Anterior cingulate cortex (tissue), 58 donors: ENCODE measurements at regions not wholly inside any gene's neighbourhood (a gene's known extent, or its start where the extent isn't known, plus 50 kb on each side); places are given as distances from the start of the nearest gene placed in this dataset.
A peak's percentile ranks its signal among the peaks of the same experiment; 100 is the strongest.
"Not testable (repeated sequence)": the region's sequence is repeated elsewhere in the genome, so short reads cannot be mapped to it uniquely, and the experiment has no call there.

Source experiments
- DNase-seq, 58 donors: peaks; one replicate each; lab custom pipeline; 2025; lab: John Stamatoyannopoulos, UW

DNA sequence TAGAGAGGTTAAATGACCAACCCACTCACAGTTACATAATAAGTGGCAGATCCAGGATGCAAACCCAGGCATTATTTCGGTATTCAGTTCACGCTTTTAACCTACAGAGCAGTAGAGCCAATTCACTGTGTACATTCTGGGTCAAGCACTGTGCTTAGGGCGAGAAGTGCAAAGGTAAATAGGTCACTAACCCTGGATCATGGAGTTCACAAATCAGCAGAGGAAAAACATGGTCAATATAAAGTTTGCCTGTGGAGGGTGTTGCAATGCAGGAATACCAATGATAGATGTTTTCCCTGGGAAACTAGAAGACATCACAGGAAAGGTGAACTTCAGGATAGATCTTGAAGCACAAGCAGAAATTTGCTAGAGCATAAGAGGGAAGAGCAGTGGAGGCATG is 253.4 kb upstream of the NFIA start:
- DNase-seq, result no peak

DNA sequence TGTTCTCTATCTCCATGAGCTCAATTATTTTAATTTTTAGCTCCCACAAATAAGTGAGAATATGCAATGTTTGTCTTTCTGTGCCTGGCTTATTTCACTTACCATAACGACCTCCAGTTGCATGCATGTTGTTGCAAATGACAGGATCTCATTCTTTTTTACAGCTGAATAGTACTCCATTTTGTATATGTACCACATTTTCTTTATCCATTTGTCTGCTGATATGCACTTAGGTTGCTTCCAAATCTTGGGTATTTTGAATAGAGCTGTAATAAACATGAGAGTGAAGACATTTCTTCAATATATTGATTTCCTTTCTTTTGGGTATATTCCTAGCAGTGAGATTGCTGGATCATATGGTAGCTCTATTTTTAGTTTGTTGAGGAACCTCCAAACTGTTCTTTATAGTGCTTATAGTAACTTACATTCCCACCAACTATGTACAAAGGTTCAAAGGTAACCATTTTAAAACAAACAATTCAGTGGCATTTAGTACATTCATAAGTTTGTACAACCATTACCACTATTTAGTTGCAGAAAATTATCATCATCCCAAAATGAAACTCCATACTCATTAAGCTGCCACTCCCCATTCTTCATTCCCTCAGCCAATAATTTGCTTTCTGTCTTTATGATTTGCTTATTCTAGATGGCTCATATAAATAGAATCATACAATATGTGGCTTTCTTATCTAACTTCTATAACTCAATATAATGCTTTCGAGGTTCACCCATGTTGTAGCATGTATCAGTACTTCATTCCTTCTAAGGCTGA is 255.9 kb upstream of the NFIA start:
- no peak for DNase-seq

DNA sequence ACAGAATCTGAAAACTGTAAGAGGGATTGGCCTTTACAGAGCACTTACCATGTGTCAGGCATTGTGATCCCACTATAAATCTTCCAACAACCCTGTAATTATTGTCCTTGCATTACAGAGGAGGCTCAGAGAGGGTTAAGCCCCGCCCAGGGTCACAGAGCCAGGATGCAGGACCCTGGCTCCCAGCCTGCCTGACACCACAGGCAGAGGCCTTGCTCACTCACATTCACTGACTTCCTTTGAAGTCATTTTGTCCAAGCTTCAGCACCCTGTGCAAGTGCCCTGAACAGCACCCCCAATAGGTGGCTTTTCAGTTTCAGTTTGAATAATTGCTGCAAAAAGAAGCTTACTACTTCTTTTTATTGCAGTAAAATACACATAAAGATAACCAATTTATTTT is 256.8 kb upstream of the NFIA start:
- no peak for DNase-seq

DNA sequence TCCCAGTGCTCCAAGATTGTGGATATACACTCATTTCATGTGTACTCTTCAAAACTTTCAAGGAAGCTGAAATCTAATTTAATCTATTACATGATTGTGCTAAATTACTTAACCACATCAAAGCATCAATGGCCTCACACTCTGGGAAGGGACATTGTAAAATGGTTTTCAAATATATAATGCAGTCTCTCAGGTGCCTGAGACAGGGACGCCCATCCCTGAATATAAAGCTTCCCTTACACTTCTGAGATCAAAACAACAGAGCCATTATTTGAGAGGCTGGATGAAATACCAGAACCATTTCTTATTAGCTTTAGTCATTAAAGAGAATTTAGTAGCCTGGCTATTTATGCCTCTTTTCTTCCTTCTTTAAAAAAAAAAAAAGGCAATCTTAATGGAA is 259.2 kb upstream of the NFIA start:
- DNase-seq, result no peak

DNA sequence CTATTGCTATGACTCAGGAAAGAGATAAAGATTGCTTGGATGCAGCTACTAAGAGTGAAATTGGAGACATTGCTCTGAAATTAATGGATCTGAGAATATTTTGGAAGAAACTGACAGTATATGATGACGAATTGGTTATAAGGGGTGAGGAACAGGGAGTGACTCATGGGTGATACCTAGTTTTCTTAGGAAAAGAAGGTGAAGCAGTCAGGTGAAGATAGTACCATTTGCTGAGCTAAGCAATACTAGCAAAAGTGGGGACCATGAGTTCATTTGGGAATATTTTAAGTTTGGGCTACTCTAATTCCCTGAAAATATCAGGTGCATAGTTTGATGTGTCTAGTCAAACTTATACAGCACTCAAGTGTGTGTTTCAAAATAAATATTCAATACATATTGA is 260.1 kb upstream of the NFIA start:
- DNase-seq, result no peak

DNA sequence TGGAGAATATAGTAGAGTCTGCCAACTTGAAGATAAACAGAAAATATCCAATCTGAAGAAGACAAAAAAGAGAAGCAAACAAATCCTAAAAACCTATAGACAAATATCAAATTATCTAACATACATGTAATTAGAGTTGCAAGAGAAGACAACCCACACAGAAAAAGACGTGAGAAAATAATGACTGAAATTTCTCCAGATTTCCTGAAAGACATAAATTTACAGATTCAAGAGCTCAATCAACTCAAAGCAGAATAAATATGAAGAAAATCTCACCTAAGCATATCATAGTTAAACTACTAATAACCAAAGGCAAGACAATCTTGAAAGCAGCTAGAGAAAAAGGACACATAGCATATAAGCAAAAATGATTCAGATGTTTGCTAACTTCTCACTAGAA is 261.2 kb upstream of the NFIA start:
- DNase-seq, result no peak

DNA sequence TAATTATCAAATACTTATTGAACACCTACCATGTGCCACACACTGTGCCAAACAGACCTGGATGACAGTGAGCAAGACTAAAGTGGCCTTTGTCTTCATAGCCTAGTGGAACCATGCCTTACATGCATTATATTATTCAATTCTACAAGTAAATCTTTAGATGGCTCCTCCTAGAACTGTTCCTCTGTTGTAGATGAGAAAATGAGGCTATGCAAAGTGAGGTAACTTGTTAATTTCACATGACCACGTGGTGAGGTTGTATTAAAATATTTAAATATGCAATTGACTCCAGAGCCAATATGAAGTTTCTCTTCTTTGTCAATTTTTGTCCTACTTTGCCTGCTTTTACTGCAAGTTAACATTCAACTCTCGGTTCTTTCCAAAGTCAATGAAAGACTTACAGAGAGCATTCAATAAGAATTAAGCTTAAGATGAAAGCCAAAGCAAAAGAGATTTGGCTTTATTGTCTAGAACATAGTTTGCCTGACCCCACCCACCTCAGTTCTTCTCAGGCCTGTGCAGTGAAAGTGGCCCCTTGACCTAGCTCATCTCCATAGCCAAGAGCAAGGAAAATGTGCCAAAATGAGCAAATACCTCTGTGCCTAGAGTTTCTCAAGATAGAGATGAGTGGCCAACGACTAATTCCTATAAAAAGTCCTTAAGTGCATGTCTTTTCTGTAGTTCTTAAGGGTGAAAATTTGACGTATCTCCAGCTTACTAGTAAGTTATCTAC is 263.2 kb upstream of the NFIA start:
- no peak for DNase-seq

DNA sequence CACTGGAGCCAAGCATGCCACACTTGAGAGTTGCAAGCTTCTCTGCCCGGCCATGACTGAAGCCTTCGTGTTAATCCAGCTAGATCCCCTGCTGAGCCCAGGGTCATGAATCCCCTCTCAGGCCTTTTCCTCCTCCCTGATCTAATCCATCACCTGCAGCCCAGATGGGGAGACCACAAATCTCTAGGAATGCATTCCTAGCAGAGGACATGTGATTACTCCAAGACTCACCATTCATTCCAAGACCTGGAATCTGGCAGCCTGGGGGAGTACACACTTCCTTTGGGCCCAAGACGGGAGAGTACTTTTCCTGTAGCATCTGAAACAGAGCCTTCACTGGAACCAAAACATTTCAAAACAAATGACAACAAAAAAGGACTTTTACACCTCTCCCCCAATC is 269.3 kb upstream of the NFIA start:
- DNase-seq, result no peak

DNA sequence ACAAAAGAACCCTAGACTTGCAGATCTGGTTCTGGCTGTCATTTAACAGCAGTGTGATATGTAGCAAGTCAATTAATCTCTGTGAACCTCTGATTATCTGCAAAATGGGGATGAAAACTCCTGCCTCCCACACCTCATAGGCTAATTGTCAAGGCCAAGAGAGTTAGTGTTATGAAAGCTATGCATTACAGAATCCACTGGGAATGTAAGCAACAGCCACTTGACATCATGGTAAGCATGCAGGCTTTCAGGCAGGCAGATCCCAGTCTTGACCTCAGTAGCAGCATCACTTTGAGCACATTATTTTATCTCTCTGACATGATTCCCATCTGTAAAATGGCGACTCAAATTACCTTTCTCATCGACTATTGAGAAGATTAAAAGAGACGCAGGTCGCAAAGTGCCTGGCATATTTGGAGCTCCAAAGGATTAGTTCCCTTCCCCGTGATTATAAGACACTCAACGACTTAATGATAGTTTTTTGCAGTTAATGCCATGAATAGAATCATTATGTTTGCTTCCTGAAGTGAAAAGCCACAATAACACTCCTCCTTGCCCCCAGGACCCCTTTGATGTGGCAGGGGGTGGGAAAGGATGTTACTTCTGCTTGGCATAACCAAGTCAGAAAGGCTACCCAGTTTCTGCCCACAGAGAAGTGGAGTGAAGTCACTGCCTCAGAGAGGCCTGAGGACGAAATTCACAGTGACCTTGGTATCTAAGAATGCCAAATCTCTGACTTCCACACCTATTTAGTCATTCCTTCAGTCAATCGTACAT is 273.0 kb upstream of the NFIA start:
- no peak for DNase-seq

DNA sequence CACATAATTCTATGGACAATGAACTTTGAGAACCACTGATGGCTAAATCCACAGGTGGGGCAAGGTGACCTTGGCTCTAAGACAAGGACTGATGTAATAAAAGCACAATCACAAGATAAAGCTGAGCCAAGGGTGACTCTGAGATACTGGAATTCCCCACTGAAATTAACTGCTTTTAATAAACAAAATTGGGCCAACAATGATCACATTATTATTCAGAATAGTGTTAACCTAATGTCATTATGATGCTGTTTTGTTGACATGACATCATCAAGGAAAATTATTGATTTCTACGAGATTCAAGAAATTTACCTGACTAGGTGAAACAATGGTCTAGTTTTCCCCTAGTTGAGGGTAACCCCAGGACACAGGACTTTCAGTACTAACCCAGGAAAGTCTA is 273.7 kb upstream of the NFIA start:
- no peak for DNase-seq

DNA sequence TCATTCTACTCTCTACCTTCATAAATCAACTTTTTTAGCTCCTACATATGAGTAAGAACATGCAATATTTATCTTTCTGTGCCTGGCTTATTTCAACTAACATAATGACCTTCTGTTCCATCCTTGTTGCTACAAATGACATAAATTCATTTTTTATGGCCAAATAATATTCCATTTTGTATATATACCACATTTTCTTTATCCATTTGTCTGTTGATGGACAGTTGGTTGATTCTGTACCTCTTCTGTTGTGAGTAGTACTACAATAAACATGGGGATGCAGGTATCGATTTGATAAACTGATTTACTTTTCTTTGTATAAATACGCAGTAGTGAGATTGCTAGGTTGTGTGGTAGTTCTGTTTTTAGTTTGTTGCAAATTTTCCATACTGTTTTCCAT is 279.5 kb upstream of the NFIA start:
- no peak for DNase-seq

DNA sequence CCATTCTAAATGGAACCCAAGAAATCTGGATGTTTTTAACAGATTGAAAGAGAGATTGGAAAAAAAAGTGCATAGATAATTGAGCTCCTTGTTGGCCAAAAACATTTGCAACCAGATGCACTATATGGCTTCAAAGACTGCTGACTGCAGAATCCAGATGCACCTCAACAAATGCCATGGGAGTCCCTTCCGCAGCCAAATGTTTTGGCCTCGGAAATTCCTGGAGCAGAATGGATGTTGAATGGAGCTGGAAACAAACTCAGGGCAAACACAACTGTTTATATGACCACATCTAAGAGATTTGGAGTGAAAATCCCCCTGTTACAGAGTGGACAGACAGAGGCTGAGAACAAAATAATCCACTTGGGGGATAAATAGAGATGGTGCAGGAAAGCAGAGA is 285.0 kb upstream of the NFIA start:
- no peak for DNase-seq

DNA sequence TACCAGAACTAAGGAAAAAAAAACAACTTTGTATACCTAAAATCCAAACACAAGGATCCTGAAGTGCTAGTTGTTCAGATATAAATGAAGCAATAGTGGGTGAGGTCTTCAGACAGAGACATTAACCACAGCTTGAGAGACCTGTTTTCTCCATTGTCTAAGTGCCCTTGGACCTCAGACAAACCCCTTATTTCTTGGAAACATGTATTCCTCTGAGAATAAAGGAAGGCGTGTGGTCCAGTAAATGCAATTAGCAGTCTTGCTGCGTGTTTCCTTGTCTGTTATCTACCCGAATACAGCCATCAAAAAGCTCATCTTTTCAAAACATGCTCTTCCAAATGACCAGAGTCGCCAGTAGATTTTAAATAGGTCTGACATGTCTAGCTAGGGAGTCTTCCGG is 291.1 kb upstream of the NFIA start:
- no peak for DNase-seq

DNA sequence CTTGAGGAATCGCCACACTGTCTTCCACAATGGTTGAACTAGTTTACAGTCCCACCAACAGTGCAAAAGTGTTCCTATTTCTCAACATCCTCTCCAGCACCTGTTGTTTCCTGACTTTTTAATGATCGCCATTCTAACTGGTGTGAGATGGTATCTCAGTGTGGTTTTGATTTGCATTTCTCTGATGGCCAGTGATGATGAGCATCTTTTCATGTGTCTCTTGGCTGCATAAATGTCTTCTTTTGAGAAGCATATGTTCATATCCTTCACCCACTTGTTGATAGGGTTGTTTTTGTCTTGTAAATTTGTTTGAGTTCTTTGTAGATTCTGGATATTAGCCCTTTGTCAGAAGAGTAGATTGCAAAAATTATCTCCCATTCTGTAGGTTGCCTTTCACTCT is 309.3 kb upstream of the NFIA start:
- DNase-seq, result not testable (repeated sequence)

DNA sequence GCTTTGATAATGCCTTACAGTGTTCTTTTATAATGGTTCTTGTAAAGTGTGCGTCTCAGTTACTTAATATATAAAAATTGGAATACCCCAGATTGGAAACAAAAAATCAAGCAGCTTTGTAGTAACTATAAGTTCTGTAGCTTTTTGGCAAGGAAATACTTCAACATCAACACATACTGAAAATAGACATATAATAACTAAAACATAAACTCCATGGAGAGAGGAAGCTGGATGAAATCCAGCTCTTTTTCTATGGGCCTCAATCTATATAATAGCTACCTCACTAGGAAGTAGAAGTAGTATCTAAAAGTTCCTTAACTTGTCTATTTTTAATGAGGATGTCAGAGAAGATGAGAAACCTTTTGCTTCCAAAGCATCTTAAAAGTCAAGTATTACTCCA is 313.3 kb upstream of the NFIA start:
- DNase-seq, result no peak

DNA sequence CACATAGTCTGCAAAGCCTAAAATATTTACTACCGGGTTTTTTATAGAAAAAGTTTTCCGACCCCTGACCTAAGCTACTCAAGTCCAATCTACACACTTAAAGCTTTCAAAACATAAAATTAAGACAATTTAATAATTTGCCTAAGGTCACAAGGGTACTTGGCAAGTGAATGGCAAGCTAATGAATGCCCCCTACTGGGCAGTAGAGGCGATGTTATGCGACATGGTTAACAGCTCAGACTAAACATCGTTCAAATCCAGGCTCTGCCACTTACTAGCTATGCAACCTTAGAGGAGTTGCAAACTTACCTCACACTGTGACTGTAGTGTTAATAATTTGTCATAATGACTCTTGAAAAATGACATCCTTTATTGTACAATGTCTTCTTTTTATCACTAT is 317.2 kb upstream of the NFIA start:
- DNase-seq, result peak in 4 of 58 donors; percentile 0 to 6 (median 1)

DNA sequence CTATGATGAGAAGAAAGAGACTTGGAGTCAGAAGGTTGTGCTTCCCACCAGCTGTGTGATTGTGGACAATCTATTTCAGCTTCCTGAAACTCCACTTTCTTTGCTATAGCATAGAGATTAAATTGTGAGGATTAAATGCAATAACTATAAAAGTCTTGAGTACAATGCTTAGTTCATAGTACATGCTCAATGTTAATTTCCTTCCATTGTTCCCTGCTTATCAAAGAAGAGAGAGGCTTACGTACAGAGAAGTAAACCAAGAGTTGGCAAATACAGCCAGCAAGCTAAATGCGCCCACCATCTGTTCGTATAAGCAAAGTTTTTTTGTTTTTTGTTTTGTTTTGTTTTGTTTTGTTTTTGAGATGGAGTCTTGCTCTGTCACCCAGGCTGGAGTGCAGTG is 317.9 kb upstream of the NFIA start:
- DNase-seq, result no peak

DNA sequence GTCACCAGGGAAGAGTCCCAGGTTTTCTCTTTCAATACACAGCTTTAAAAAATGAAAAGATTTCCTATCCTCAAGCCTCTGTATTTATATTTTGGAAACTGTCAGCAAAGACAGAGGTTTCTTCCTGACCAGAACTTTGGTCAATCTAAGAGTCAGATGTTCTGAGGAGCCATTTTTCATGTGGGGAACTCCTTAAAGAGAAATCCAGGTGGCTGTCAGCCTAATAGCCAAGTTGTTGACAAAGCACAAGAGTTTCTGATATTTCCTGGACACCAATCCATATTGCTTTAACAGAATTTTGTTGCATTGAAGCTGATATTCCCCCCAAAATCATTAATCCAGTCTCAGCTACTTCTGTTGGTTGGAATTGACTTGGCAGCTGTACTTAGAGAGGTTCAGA is 318.6 kb upstream of the NFIA start:
- DNase-seq, result no peak

DNA sequence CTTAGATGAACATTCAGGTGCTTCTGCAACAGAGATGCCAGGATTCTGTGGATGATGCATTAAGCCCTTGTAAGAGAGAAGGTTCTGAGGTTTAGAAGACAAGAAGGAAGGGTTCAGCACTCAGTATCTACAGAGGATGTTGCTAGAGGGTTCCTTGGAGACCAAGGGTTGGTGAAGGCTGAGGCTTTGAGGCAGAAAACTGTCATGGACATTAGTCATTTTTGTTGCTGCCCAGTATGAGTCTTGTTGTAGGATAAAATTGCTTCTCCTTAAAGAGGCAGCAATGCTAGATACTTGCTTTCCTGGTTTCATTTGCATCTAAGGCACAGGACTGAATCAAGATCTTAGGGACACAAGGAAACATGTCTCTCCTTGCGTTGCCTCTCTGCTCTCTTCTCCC is 319.4 kb upstream of the NFIA start:
- no peak for DNase-seq

DNA sequence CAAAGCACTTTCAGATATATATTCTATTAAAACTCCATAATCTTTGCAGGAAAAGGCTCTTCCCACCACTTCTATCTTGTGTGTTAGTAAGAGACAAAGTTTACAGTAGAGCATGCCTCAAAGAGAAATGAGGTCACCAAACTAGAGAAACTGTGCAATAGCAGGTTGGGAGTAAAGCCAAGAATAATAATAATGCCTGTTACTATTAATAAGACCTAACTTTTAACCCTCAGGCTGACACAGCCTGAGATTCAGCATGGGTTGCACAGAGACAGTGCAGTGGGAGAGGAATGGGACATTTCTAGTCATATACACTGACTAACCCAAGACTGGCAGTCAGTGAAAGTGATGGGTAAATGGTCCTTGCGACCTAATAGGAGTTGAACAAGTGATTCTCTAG is 320.2 kb upstream of the NFIA start:
- no peak for DNase-seq

DNA sequence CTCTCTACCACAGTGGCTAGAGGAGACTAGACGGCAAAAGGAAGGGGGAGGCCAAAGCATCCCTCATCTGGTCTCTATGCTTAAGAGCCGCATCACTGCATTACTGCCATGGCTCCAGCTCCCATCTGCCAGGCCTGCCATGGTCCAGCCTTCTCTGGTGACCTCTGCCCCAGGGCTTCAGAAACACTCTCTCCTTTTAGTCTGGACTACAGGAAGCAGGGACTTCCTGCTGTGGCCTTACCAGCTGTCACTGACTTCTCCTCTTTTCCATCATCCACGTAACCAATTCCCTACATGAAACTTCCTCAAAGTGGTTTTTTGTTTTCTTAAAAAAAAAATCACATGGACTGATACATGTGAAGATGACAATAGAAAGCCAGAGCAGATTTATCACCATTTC is 323.1 kb upstream of the NFIA start:
- DNase-seq, result no peak

DNA sequence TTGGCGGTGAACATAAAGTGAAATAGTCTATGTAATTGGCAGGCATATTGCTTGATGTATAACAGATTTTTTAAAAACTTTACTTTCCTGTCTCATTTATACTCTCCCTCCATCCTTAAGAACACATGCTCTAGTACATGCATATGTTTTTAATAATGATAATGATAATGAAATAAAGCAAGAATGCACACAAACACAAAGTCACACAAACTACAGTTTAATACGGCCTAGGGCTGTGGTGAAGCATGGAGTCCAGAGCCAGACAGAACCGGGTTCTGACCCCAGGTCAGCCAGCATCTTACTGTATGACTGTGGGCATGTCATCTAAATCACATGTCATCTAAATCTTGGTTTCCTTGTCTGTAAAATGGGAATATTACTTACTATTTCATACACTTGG is 324.9 kb upstream of the NFIA start:
- no peak for DNase-seq
